Posterior cingulate gyrus (tissue), 11 donors: ENCODE measurements at regions not wholly inside any gene's neighbourhood (a gene's known extent, or its start where the extent isn't known, plus 50 kb on each side); places are given as distances from the start of the nearest gene placed in this dataset.
"Not testable (repeated sequence)": the region's sequence is repeated elsewhere in the genome, so short reads cannot be mapped to it uniquely, and the experiment has no call there.

ENCODE experiments used
- DNase-seq, 10 donors: peaks; one replicate each; pipeline versions ENCODE4 v3.0.0 to v3.0.0-alpha.2; 2020 to 2021; ENCODE audit warnings: mixed read lengths in 3 of 10
- intact Hi-C: fragments of 100-400 bp; cut with DNase I; formaldehyde crosslinking; loops from one replicate; pipeline ENCODE4 v1.15.1; 2023

DNA sequence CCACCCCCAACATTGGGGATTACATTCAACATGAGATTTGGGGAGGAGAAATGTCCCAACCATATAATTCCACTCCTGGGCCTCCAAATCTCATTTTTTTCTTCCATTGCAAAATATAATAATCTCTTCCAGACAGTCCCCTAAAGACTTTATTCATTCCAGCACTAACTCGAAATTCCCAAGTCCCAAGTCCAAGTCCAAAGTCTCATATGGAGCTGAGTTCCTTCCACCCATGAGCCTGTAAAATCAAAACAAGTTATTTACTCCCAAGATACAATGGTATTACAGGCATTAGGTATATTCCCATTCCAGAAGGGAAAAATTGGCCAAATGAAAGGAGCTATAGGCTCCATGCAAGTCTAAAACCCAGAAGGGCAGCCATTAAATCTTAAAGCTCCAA lies 56.7 kb downstream of the P2RY1 start:
- no peak for DNase-seq
- intact Hi-C loops, result no loop called here

DNA sequence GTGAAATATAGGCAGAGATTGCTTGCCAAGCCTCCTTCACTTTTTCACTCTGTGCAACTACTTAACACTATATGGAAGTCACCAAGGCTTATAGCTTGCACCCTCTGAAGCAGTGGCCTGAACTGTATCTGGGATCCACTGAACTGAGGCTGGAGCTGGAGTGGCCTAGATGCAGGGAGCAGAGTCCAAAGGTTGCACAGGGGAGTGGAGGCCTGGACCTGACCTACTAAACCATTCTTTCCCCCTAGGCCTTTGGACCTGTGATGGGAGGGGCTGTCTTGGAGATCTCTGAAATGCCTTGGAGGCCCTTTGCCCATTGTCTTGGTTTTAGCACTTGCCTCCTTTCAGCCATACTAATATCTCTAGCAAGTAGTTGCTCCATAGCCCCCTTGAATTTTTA lies 57.5 kb downstream of the P2RY1 start:
- intact Hi-C loops, result no loop called here

DNA sequence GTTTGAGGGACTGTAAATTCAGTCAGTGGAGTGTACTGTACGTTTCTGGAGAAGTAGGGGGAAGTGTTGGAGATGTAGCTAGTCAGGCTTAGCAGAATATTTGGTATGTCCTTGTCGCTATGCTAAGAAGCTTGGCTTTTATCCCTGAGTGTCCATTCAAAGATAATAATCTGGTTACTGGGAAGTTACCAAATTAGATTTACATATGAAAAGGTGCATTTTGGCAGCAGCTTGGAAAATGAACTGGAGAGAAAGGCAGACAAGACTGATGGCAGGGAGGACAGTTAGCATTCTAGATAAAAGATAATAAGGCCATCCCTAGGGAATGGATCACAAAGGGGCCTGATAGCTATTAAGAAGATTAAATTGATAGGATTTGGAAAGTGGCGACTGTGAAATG lies 58.7 kb downstream of the P2RY1 start:
- intact Hi-C loops, result no loop called here
- no peak for DNase-seq

More for the DNA sequence above, 57.5 kb downstream of the P2RY1 start:
- no peak for DNase-seq

DNA sequence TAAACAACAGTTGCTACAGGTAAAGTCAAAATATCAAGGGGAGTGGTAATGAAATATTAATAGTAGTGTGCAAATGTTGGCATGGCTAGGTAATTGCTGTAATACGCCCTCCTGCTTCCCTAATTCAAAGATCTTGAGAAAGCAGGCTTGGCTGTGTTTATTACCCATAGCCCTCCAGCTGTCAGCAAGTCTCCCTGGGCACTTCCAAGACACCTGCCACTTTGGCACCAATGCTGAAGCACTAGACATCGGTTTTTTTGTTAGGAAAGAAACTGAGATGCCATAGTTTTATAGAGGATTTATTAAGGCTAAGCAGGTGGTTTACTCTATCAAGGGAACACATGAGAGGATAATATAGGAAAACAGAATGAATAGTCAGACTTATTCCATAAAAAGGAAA lies 64.4 kb downstream of the P2RY1 start:
- intact Hi-C loops, result no loop called here

DNA sequence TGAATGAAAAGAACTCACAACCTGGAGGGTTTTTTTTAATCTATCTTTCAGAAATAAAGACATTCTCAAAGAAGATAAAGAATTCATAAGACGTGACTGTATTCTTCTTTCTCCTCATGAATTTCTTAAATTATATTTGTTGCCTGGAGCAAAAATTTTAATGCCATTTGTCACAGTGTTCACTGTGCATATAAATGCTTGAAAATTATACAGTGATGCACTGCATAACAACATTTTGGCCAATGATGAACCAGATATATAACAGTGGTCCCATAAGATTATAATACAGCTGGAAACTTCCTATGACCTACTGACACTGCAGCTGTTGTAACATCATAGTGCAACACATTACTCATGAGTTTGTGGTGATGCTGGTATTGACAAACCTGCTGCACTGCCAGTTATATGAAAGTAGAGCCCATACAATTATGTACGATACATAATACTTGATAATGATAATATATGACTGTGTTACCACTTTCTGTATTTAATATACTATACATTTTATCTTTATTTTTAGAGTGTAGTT lies 67.3 kb downstream of the P2RY1 start:
- no peak for DNase-seq
- intact Hi-C loops, result no loop called here

More for the DNA sequence above, 64.4 kb downstream of the P2RY1 start:
- no peak for DNase-seq

DNA sequence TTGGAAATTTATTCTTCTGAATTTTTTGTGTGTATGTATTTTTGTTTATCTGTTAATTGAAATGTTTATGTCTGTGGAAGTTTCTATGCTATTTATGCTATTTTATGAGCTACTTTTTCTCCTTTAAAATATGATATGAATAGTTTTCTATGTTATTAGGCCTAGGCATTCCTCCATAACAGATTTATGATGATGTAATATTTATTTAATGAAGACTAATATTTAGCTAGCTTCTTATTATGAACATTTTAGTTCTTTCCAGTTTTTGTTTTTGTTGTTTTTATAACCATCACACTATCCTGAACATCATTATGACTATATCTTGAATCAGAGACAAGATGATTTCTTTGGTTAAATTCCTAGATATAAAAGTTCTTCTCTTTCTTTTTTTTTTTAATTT lies 70.7 kb downstream of the P2RY1 start:
- no peak for DNase-seq
- intact Hi-C loops, result no loop called here

DNA sequence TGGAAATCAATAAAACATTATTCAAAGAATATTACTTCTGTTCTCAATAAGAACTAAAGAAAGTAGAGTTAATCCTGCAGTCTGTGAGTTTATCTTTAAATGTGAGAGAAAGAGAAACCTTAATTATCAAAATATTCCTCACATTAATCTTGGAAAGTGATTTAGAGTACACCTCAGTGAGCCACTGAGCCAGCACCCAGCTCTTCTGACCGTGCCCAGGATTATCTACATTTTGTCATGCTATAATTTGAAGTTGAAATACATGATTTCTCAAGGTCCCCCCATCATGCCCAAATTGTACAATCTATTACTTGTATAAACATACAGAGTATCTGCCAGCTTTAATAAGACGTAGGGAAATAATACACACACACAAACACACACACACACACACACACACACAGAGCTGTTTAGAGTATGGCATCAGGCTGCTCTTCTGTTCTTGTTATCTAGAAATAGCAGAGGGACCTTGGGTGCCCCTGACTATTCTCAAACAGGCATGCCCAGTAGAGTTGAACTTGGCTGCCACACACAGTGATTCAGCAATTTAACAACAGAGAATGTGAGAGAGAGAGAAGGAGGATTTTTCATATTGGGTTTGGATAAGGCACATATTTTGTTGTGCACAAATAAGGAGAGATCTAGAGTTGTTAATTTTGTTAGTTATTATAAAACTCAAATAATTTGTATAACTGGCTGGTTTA lies 74.4 kb downstream of the P2RY1 start:
- no peak for DNase-seq

DNA sequence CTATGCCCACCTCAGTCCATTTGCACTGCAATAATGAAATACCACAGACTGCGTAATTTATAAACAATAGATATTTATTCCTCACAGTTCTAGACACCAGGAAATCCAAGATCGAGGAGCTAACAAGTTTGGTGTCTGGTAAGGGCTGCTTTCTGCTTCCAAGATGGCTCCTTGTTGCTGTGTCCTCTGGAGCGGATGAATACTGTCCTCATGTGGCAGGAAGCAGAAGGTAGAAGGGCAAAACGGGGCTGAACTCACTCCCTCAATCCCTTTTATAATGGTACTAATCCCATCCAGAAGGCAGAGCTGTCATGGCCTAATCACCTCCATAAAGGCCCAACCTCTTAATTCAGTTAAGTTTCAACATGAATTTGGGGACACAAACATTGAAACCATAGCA lies 75.3 kb downstream of the P2RY1 start:
- intact Hi-C loops, result no loop called here
- no peak for DNase-seq

More for the DNA sequence above, 74.4 kb downstream of the P2RY1 start:
- intact Hi-C loops, result no loop called here

DNA sequence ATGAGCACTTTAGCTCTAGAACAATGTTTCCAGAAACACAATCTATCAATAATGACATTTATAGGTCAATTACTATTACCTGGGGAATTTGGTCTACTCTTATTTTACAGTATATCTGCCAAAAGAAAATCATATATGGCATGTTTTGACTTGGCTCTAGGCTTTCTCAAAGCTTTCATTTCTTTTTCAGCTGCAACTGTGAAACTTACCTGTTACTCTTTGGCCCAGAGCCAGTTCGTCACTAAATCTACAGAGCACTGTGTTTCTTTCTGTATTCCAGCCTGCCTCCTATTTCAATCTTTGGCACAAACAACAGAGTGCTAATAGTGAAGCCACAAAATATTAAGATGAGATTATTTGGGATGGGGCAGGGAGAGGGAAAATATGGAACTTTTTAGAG lies 76.0 kb downstream of the P2RY1 start:
- intact Hi-C loops, result no loop called here
- DNase-seq, result no peak

DNA sequence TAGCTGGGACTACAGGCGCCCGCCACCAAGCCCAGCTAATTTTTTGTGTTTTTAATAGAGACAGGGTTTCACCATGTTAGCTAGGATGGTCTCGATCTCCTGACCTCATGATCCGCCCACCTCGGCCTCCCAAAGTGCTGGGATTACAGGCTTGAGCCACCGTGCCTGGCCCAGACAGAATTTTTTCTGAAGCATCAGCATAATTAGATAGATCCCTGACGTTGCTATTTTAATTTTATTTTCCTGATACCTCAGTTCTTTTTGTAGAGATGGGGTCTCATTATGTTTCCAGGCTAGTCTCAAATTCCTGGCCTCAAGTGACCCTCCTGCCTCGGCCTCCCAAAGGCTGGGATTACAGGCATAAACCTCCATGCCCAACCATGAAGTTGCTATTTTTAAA lies 79.8 kb downstream of the P2RY1 start:
- intact Hi-C loops, DNase-seq: not testable (repeated sequence)

DNA sequence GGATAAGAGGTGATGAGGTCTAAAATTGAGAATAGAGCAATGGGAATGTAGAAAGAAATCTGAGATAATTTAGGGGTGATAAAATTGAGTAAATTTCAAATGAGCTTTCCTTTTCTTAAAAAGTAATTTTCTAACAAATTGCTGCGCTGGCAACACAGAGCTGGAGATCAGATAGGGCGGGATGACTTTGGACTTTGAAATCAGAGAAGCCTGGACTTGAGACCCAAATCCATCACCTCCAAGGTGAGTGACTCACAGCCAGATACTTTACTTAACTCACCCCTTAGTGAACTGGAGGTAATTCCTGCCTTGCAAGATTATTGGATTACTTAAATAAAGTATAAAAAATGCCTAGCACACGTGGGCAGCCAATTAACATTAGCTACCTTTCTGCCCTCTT lies 80.8 kb downstream of the P2RY1 start:
- intact Hi-C loops, result no loop called here
- no peak for DNase-seq

DNA sequence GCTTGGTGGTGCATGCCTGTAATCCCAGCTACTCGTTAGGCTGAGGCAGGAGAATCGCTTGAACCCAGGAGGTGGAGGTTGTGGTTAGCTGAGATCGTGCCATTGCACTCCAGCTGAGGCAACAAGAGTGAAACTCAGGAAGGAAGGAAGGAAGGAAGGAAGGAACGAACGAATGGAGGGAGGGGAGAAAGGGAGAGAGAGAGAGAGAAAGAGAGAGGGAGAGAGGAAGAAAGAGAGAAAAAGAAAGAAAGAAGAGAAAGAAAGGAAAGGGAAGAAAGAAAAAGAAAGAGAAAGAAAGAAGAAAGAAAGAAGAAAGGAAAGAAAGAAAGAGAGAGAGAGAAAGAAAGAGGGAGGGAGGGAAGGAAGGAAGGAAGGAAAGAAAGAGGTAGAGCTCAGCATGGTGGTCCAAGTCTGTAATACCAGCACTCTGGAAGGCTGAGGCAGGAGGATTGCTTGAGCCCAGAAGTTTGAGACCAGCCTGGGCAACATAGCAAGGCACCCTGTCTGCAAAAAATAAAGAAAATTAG lies 81.9 kb downstream of the P2RY1 start:
- DNase-seq, result no peak
- intact Hi-C loops, result no loop called here

DNA sequence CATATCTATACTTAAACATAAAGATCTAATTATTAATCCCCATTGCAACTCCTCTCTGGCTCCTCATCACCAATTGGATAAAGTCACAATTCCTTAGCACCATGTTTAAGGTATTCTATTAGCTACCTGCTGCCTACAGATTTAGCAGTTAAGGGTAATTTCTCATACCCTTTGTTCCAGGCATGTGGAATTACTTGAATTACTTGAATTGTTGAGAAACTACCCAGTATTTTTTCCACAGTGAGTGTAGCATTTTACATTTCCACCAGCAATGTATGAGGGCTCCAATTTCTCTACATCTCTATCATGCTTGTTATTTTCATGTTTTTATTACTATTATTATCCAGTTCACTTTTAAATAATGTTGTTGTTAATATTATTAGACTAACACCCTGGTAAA lies 86.4 kb downstream of the P2RY1 start:
- intact Hi-C loops, result no loop called here
- no peak for DNase-seq

DNA sequence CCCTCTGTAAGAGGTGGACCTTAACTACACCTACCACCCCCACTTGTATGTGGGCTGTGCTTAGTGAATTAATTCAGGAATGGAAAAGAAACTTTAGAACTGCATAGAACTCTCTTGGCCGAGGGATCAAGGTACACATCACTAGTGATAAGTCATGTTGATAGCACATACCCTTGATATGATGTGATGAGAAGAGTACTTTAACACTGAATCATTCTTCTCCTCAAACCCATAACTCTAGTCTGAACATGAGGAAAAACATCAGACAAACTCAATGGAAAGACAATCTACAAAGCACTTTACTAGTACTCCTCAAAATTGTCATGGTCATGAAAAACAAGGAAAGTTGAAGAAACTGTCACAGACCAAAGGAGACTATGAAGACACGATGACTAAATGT lies 87.6 kb downstream of the P2RY1 start:
- DNase-seq, result no peak

DNA sequence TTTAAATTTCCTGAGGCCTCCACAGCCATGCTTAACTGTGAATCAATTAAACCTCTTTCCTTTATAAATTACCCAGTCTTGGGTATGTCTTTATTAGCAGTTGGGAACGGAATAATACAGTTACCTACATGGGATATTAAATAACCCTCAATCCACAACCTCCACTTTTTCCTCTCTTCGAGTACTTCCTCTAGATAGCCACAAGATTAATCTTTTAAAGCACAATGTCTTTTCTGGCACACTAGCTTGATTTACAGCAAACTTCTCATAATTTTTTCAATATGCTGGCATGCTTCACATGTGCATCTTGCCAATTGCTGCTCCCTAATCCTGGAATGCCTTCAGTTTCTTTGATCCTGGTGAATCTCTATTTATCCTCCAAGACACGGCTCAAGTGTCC lies 92.2 kb downstream of the P2RY1 start:
- intact Hi-C loops, result no loop called here
- no peak for DNase-seq

More for the DNA sequence above, 87.6 kb downstream of the P2RY1 start:
- intact Hi-C loops, result no loop called here

DNA sequence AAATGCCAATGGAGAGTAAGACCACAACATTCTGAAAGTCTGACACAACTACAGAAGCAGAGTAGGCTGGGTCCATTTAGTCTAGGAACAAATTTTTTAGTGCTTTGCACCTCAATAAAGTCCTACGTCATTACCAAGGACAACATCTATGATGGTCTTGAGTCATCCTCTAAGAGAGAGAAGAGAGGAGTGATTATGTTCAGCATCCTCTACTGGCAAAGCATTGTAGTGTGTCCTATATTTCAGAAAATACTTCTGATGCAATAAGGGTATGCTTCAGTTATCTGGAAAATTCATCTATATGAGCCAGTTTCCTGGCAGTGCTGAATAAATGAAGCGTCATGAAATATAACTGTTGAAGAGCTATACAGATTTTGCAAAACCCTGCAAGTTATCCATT lies 95.6 kb downstream of the P2RY1 start:
- intact Hi-C loops, result no loop called here
- no peak for DNase-seq

DNA sequence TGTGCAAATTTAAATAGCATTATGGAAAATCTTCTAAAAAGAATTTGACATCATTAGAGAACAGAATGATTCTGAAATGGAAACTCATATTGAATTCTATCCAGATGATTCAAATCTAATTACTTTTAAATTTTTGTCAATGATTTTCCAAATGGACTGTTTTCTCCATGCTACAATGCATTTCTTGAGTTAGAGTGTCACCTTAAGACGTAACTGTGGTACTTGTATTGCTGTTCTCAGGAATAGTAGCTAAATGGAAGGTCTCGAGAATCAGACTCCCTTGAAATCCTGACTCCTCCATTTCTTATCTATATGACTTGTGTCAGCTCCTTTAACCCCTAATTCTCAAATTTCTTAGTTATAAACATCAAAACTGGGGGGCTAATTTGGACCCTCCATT lies 102.3 kb downstream of the P2RY1 start:
- intact Hi-C loops, result no loop called here
- DNase-seq, result no peak

DNA sequence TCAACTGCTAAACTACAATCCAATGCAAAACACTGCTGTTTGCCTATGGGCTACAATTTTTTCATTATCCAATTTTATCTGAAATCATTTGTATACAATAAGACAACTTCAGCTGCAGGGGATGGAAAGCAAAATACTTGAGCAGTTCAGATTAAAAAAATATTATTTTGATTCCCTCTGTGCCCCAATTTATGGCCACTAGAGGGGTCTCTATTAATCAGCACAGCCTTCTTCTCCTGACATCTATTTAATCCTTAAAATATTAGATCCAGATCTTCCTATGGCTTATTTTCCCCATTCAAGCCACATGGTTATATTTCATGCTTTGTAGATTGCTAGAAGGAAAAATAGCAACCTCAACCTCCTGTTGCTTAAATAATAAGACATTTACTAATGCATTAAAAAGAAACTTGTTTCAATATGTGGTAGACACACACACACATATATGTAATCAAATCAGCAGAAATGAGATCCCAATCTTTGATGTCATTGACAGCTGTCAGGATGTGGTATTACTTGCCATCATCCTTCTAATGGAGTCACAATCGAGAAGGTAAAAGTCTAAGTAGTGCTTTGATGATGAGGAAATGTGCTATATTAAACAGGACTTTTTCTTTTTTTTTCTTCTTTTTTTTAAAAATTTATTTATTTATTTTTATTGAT lies 104.2 kb downstream of the P2RY1 start:
- DNase-seq, result no peak
- intact Hi-C loops, result no loop called here

DNA sequence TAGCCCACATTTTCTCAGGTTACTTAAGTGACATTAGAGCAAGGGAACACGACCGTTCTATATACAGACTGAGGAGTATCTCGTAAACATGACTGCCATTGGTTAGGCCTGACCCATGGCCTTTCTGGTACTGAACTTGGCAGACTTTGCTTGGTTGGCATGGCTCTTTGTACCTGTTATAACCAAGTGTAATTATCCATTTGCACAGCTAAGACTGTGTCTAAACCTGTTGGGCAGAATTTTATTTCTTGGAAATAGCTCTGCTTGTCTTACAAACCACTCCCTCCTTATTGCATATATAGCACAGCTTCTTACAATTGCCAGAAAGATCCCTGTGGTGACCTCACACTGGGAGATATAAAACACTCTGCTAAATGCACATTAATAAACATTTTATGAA lies 106.9 kb downstream of the P2RY1 start:
- no peak for DNase-seq
- intact Hi-C loops, result no loop called here

DNA sequence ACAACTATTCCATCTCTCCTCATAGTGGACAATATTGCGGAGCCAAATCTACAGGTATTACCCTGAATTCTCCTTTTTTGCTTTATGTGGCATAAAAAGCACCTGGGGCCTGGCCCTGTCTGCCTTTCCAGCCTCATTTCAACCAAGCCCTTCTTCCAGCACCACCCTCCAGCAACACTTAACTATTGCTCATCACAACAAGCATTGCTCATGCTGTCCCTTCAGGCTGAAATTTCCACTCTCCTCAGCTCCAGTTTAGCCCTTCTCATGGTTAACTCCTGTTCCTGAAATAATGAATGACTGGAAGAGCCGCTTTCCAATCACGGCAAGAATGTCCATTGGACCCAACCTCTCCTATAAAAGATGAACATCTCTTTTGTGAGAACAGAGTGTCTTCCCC lies 107.4 kb downstream of the P2RY1 start:
- intact Hi-C loops, result no loop called here
- DNase-seq, result no peak

DNA sequence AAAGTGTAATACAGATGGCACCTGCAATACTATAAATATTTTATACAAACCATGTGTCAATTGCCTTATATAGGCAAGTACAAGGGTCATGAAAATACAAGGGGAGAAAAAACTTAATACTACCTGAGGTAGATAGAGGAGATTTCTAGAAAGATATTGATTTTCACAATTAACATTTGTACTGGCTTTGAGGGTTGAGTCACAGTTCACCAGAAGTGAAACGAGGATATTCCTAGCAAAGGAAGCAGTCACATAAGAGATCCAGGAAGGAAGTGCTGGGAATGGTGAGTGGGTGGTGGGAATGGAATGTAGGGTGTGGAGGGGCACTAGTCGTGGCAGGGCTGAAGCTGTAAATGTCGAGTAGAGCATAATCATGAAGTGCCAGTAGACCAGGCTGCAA lies 108.7 kb downstream of the P2RY1 start:
- intact Hi-C loops, result no loop called here

DNA sequence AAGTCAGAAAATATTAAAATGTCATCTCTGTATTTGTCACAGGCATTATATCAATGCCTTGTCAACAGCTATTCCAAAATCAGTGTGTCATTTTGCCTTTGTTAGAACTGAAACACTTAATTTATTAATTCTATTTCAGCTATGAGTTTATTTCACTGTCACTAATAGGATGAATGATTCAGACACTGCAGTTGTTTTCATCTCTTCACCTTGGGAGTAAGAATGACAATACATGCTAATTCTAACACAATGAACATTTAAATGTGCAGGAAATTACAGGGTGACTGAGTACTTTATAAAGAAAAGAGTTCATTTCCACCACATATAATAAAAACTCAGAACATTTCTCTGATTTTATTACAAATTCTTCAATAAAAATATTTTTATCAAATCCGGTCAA lies 109.7 kb downstream of the P2RY1 start:
- intact Hi-C loops, result no loop called here
- no peak for DNase-seq

More for the DNA sequence above, 108.7 kb downstream of the P2RY1 start:
- no peak for DNase-seq
